ENCODE measurements at regions not wholly inside any gene's neighbourhood (a gene's known extent, or its start where the extent isn't known, plus 50 kb on each side); places are given as distances from the start of the nearest gene placed in this dataset.

- TF ChIP-seq CTCF (IDR thresholded peaks at IDR 0.05; ENCODE audit: low read length) (no peak), EZH2 (IDR thresholded peaks at IDR 0.05; ENCODE audit: borderline replicate concordance, low read length) (no peak)
Measured at GRCh38 chr1:80961464-80962190, 839.1 kb upstream of the ADGRL2 start.
